LNCaP clone FGC (cell line): ENCODE measurements at regions not wholly inside any gene's neighbourhood (a gene's known extent, or its start where the extent isn't known, plus 50 kb on each side); places are given as distances from the start of the nearest gene placed in this dataset.

Experiments
- DNase-seq: peaks from one replicate; pipeline ENCODE4 v3.0.0-alpha.2; 2011; ENCODE audit warnings: low read depth
- H3K4me3 ChIP-seq: 2 replicates; pipeline ENCODE4 v1.5.1; 2011; ENCODE audit warnings: mild to moderate bottlenecking, low read depth, low read length, control low read depth
- CTCF ChIP-seq: IDR thresholded peaks from 2 replicates; pipeline ENCODE4 v1.5.1; 2012; ENCODE audit warnings: mild to moderate bottlenecking; ENCODE audit not compliant: control insufficient read depth, insufficient read depth; ENCODE audit errors: extremely low read depth

GRCh38 chr5:174552428-174552827 lies 172.0 kb upstream of the MSX2 start:
- no peak for TF ChIP-seq CTCF
- DNase-seq, result no peak
- no peak overlapping the region for H3K4me3 ChIP-seq

GRCh38 chr5:174553556-174553955 lies 170.8 kb upstream of the MSX2 start:
- no peak overlapping the region for H3K4me3 ChIP-seq
- no peak for DNase-seq

GRCh38 chr5:174555726-174556125 lies 168.7 kb upstream of the MSX2 start:
- no peak overlapping the region for H3K4me3 ChIP-seq
- DNase-seq, result no peak
- no peak for TF ChIP-seq CTCF

More at GRCh38 chr5:174553556-174553955, 170.8 kb upstream of the MSX2 start:
- no peak for TF ChIP-seq CTCF

GRCh38 chr5:174556756-174557155 lies 167.6 kb upstream of the MSX2 start:
- TF ChIP-seq CTCF, result no peak

GRCh38 chr5:174558190-174558589 lies 166.2 kb upstream of the MSX2 start:
- no peak for DNase-seq
- no peak overlapping the region for H3K4me3 ChIP-seq
- no peak for TF ChIP-seq CTCF

More at GRCh38 chr5:174556756-174557155, 167.6 kb upstream of the MSX2 start:
- DNase-seq, result no peak
- no peak overlapping the region for H3K4me3 ChIP-seq

GRCh38 chr5:174559141-174559540 lies 165.2 kb upstream of the MSX2 start:
- no peak for TF ChIP-seq CTCF
- no peak for DNase-seq
- no peak overlapping the region for H3K4me3 ChIP-seq

- TF ChIP-seq CTCF, result no peak
- no peak for DNase-seq
- no peak overlapping the region for H3K4me3 ChIP-seq
Measured at GRCh38 chr5:174559566-174560090, 164.8 kb upstream of the MSX2 start.
